PFSK-1 (cell line): ENCODE measurements at regions not wholly inside any gene's neighbourhood (a gene's known extent, or its start where the extent isn't known, plus 50 kb on each side); places are given as distances from the start of the nearest gene placed in this dataset.

Source experiments
- FOXP2 ChIP-seq: optimal IDR thresholded peaks from 2 replicates; pipeline ENCODE3; 2011; ENCODE audit warnings: borderline replicate concordance, control low read depth, inconsistent platforms; ENCODE audit not compliant: insufficient read depth; ENCODE audit errors: extremely low read length, extremely low read depth
- POLR2AphosphoS5 ChIP-seq: IDR thresholded peaks from 2 replicates; pipeline ENCODE4 v1.6.1; 2012; ENCODE audit warnings: low read depth, mild to moderate bottlenecking, control low read depth, low read length, moderate library complexity
- SIN3A ChIP-seq: IDR thresholded peaks from 2 replicates; pipeline ENCODE4 v1.6.1; 2012; ENCODE audit warnings: mild to moderate bottlenecking, low read length, moderate library complexity, borderline replicate concordance; ENCODE audit not compliant: insufficient read depth
- TAF1 ChIP-seq: IDR thresholded peaks from 2 replicates; pipeline ENCODE4 v1.6.1; 2012; ENCODE audit warnings: low read length, control low read depth, borderline replicate concordance; ENCODE audit not compliant: insufficient read depth
- TF ChIP-seq, protein P1 (sequence below), 2 experiments: IDR thresholded peaks; 2 replicates each; pipeline versions ENCODE4 v1.6.1 to v1.8.0; 2011 to 2012; ENCODE audit warnings: low read depth in 2 of 2, low read length in 2 of 2, control low read depth in 1 of 2, inconsistent platforms in 1 of 2, mild to moderate bottlenecking in 1 of 2, moderate library complexity in 1 of 2; ENCODE audit not compliant: insufficient read depth in 1 of 2

DNA sequence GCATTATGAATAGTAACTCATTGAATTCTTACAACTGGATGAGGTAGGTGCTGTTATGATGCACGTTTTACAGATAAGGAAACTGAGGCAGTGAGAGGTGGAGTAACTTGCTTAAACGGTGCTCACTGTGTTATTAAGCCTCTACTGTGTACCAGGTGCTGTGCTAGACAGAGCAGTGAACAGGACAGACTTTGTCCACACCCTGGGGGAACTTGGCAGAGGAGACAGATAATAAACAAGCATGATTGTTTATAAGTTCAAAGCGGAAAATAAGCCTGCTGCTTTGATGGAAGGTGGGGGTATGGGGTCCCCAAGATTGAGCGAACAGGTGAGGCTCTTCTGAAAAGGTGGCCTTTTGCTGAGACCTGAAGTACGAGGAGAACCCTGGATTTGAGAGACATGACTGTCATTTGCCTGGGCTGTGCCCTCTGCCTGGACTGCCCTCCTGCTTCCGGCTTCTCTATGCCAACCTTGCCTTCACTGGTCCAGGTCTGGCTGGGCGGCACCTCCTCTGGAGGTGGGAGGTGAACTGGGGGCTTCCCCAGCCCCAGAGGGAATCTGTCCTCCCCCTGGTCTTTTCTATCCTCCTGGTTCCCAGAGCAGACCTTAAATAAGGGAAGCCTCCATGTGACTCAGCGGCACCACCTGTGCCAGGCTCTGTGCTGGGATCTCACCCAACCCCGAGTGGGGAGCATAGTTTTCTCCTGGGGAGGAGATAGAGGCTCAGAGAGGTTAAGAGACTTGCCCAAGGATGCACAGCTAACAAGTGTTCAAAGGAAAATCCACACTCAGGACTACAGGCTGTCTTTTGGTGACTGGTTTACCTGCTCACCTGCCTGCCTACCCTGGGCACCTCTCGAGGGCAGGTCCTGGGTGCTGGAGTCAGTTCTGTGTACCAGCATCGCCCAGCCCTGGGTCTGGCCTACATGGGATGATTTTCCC, 59.1 kb downstream of the CEBPB start:
- no peak for TF ChIP-seq FOXP2
- TF ChIP-seq, protein P1, sequence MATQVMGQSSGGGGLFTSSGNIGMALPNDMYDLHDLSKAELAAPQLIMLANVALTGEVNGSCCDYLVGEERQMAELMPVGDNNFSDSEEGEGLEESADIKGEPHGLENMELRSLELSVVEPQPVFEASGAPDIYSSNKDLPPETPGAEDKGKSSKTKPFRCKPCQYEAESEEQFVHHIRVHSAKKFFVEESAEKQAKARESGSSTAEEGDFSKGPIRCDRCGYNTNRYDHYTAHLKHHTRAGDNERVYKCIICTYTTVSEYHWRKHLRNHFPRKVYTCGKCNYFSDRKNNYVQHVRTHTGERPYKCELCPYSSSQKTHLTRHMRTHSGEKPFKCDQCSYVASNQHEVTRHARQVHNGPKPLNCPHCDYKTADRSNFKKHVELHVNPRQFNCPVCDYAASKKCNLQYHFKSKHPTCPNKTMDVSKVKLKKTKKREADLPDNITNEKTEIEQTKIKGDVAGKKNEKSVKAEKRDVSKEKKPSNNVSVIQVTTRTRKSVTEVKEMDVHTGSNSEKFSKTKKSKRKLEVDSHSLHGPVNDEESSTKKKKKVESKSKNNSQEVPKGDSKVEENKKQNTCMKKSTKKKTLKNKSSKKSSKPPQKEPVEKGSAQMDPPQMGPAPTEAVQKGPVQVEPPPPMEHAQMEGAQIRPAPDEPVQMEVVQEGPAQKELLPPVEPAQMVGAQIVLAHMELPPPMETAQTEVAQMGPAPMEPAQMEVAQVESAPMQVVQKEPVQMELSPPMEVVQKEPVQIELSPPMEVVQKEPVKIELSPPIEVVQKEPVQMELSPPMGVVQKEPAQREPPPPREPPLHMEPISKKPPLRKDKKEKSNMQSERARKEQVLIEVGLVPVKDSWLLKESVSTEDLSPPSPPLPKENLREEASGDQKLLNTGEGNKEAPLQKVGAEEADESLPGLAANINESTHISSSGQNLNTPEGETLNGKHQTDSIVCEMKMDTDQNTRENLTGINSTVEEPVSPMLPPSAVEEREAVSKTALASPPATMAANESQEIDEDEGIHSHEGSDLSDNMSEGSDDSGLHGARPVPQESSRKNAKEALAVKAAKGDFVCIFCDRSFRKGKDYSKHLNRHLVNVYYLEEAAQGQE (IDR thresholded peaks at IDR 0.05; ENCODE audit: insufficient read depth in 1 of 2, low read depth in 2 of 2, low read length in 2 of 2), result no peak
- TF ChIP-seq TAF1, result no peak
- TF ChIP-seq POLR2AphosphoS5, result no peak
- no peak for TF ChIP-seq SIN3A

DNA sequence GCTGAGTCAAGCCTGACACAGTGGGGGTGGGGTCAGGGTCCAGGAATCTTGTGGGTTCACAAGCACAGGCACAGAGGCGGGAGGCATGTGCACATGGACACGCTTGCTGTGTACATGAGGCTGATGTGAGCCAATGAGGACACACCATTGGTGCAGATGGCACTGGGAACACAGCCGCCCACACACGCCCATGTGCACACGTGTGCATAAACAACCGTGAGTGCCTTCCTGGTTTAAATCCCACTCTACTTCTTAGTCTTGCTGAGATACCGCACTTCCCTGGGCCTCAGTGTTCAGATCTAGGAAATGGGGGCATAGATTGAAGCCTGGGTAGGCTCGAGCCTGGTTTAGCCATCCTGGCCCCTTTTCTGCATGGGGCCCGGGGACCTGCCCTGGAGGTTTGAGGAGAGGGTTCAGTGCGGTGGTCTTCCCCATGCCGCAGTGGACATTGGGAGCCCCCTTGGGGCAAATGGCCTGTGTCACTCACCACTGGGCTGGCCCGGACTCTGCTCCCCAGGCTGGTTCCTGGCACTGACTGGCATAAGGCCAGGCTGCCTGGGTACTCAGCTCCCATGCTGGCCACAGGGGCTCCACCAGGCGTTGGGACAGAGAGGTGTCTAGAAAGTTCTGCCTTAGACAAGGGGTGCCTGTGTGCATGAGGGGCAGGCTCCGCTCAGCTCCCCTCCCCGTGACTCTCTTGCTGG, 60.2 kb downstream of the CEBPB start:
- TF ChIP-seq TAF1, result no peak
- TF ChIP-seq, protein P1 (IDR thresholded peaks at IDR 0.05; ENCODE audit: insufficient read depth in 1 of 2, low read depth in 2 of 2, low read length in 2 of 2), result no peak
- TF ChIP-seq POLR2AphosphoS5, result no peak
- no peak for TF ChIP-seq FOXP2
- no peak for TF ChIP-seq SIN3A

DNA sequence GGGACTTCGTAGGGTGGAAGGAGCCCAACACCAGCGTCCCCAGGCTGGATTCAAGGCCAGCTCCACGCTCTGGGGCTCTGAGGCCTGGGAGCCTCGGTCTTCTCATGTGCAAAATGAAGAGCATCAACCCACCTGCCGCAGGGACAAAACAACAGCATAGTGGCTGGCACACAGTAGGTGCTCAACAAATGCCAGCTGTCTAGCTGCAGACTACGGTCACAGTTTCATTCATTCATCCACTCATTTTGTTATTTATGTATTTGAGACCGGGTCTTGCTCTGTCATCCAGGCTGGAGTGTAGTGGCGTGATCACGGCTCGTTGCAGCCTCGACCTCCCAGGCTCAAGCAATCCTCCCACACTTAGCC, 60.7 kb downstream of the CEBPB start:
- TF ChIP-seq FOXP2 (no peak), POLR2AphosphoS5 (no peak), SIN3A (no peak), TAF1 (no peak)
- TF ChIP-seq, protein P1 (IDR thresholded peaks at IDR 0.05; ENCODE audit: insufficient read depth in 1 of 2, low read depth in 2 of 2, low read length in 2 of 2), result no peak

DNA sequence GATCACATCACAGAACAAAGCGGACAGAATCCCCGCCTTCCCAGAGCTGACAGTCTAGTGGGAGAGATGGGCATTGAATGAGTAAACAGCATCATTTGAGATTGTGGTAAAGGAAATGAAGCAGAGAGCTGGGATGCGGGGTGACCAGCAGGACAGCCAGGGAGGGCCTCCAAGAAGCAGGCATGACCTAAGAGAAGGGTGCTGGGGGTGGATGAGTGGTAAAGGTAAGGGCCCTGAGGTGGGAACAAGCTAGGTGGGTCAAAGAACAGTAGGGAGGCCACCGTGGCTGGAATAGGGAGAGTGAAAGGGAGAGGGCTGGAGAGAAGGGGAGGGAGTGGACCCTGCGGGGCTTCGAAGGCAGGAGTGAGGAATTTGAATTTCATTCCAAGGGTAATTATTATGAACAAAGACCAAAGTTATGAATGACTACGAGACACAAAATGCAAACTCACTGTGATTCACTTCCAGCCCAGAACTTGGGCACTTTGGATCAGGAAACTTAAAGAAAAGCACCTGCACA, 61.4 kb downstream of the CEBPB start:
- TF ChIP-seq POLR2AphosphoS5, result no peak
- no peak for TF ChIP-seq SIN3A
- TF ChIP-seq, protein P1 (IDR thresholded peaks at IDR 0.05; ENCODE audit: insufficient read depth in 1 of 2, low read depth in 2 of 2, low read length in 2 of 2), result no peak
- no peak for TF ChIP-seq TAF1
- TF ChIP-seq FOXP2, result no peak
